C4-2B (cell line): ENCODE measurements at regions not wholly inside any gene's neighbourhood (a gene's known extent, or its start where the extent isn't known, plus 50 kb on each side); places are given as distances from the start of the nearest gene placed in this dataset.

Source experiments
- H3K27ac ChIP-seq: fragments of 450-650 bp; 2 replicates; pipeline ENCODE4 v1.5.1; 2017
- ZFX ChIP-seq: fragments of 450-650 bp; IDR thresholded peaks from 2 replicates; pipeline ENCODE4 v1.6.1; 2017
- TF ChIP-seq, protein P1 (sequence below): fragments of 450-650 bp; conservative IDR thresholded peaks from 2 replicates; pipeline ENCODE4 v1.5.1; 2017; ENCODE audit warnings: mild to moderate bottlenecking

DNA sequence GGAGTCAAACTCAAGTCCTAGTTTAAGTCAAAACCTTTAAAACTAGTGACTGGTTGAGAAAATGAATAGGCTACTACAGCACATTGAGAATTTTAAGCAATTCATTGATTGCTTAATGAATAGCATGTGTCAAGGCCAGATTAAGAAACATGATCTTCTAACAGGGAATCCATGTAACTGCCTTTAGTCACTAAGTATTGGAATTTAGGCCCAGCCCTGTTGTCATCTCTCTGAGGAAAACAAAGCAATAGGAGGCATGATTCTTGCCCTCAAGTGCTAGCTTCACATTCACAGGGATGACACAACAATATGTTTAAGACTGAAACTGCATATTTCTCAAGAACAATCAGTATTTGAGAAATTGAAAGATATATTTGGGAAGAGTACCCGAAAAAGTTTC, 70.0 kb upstream of the PTGS2 start:
- no peak overlapping the region for H3K27ac ChIP-seq
- TF ChIP-seq ZFX, result no peak
- TF ChIP-seq, protein P1, sequence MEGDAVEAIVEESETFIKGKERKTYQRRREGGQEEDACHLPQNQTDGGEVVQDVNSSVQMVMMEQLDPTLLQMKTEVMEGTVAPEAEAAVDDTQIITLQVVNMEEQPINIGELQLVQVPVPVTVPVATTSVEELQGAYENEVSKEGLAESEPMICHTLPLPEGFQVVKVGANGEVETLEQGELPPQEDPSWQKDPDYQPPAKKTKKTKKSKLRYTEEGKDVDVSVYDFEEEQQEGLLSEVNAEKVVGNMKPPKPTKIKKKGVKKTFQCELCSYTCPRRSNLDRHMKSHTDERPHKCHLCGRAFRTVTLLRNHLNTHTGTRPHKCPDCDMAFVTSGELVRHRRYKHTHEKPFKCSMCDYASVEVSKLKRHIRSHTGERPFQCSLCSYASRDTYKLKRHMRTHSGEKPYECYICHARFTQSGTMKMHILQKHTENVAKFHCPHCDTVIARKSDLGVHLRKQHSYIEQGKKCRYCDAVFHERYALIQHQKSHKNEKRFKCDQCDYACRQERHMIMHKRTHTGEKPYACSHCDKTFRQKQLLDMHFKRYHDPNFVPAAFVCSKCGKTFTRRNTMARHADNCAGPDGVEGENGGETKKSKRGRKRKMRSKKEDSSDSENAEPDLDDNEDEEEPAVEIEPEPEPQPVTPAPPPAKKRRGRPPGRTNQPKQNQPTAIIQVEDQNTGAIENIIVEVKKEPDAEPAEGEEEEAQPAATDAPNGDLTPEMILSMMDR, result no peak

GRCh38 chr1:186749820-186750219, 69.6 kb upstream of the PTGS2 start:
- TF ChIP-seq, protein P1, result no peak
- no peak for TF ChIP-seq ZFX
- no peak overlapping the region for H3K27ac ChIP-seq

DNA sequence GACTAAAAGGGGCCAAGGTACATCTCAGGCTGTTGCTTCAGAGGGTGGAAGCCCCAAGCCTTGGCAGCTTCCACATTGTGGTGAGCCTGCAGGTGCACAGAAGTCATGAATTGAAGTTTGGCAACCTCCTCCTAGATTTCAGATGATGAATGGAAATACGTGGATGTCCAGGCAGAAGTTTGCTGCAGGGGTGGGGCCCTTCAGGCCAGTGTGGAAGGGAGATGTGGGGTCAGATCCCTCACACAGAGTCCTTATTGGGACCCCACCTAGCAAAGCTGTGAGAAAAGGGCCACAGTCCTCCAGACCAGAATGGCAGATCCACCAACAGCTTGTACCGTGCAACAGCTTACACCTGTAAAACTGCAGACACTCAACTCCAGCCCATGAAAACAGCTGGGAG, 67.4 kb upstream of the PTGS2 start:
- TF ChIP-seq, protein P1, result no peak
- no peak for TF ChIP-seq ZFX
- H3K27ac ChIP-seq, result no peak overlapping the region

DNA sequence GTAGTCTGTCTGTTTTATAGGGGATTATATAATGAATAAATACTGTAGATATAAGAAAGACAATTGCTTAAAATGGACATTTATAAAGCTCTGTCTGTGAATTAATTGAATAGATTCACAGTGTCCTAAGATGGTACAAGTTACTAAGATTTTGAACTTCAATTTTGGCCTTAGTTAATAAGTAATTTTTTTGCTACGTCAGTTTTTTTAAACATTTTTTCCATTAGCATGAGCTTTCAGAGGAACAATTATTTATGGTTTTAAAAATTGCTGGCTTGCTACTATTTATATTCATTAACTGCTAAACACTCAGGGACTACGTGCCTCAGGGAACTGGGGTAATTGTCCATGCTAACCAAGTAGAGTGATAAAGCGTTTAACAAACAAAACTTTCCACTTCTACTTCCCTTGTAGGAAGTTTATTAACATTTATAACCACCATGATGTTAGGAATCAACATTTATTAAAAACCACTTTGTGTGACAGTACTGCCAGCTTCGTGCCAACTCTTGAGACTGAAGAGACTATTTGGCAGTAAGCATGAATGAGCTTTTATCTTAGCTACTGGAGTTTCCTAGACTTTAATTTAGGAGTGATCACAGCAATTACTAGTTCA, 65.4 kb upstream of the PTGS2 start:
- no peak overlapping the region for H3K27ac ChIP-seq
- no peak for TF ChIP-seq ZFX
- TF ChIP-seq, protein P1, result no peak

GRCh38 chr1:186741640-186742039, 61.4 kb upstream of the PTGS2 start:
- H3K27ac ChIP-seq, result no peak overlapping the region
- TF ChIP-seq, protein P1, result no peak
- no peak for TF ChIP-seq ZFX

DNA sequence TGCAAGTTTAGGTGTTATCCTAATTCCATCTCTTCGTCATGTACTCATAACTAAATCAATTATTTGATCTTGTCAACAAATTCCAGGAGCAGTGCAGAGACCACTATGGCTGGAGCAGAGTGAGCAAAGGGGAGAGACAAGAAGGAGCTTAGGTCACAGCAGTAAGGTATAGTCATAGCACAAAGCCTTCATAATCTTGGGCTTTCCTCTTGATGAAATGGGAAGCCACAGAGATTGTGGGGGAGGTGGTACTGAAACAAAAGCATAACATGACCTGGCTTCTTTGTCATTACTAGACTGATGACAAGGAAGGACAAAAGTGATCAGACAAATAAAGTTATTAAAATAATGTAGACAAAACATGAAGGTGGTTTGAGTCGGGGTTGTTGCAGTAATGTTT, 60.1 kb upstream of the PTGS2 start:
- H3K27ac ChIP-seq, result no peak overlapping the region
- TF ChIP-seq ZFX, result no peak
- TF ChIP-seq, protein P1, result no peak

DNA sequence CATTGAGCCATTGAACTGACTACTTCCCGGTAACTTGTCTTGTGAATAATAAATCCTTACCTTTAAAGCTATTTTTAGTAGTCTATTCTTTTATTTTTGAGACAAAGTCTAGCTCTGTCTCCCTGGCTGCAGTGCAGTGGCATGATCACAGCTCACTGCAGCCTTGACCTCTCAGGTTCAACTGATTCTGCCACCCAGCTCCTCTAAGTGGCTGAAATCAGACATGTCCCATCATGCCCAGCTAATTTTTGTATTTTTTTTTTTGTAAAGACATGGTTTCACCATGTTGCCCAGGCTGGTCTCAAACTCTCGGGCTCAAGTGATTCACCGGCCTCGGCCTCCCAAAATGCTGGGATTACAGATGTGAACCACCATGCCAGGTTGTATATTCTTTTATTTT, 59.3 kb upstream of the PTGS2 start:
- no peak overlapping the region for H3K27ac ChIP-seq
- TF ChIP-seq ZFX, result no peak
- TF ChIP-seq, protein P1, result no peak
